SK-N-SH (cell line): ENCODE measurements at regions not wholly inside any gene's neighbourhood (a gene's known extent, or its start where the extent isn't known, plus 50 kb on each side); places are given as distances from the start of the nearest gene placed in this dataset.

Experiments used
- CTCF ChIA-PET: fragments of 300-600, 350-600 bp; formaldehyde crosslinking; extraction: SDS; loops from one replicate; lab custom pipeline; 2021; lab: Yijun Ruan, JAX
- POLR2A ChIA-PET: fragments of 350-600 bp; sonication (Branson Sonifier 250); formaldehyde crosslinking; extraction: SDS; loops from one replicate; lab custom pipeline; 2020; ENCODE audit warnings: antibody characterized with exemption, inconsistent platforms; lab: Yijun Ruan, JAX
- DNase-seq: peaks from one replicate; pipeline ENCODE4 v3.0.0; 2012
- H2AFZ ChIP-seq: fragments of 200-600 bp; sonication (generic); 2 replicates; pipeline ENCODE4 v1.8.1; 2016; ENCODE audit warnings: antibody characterized with exemption, mild to moderate bottlenecking, low read depth
- H3F3A ChIP-seq: fragments of 200-600 bp; sonication (generic); replicated peaks from 2 replicates; pipeline ENCODE3; 2016; ENCODE audit warnings: antibody characterized with exemption, mild to moderate bottlenecking; ENCODE audit not compliant: insufficient read depth
- H3K27ac ChIP-seq, 2 experiments: fragments of 200-500 bp in 1 of 2; fragments of 200-600 bp in 1 of 2; sonication (Bioruptor generic) in 1 of 2; sonication (generic), shearing (Covaris generic) in 1 of 2; 2 replicates each; pipeline versions ENCODE4 v1.5.1 to v1.6.1; 2014 to 2016; ENCODE audit warnings: low read depth in 2 of 2, inconsistent platforms in 1 of 2, low read length in 1 of 2, mild to moderate bottlenecking in 1 of 2, mixed read lengths in 1 of 2
- H3K27me3 ChIP-seq: fragments of 200-600 bp; sonication (generic), shearing (Covaris generic); 2 replicates; pipeline ENCODE4 v1.6.1; 2016; ENCODE audit warnings: mixed run types; ENCODE audit not compliant: insufficient read depth
- H3K36me3 ChIP-seq, 2 experiments: fragments of 200-500 bp in 1 of 2; fragments of 200-600 bp in 1 of 2; sonication (Bioruptor generic) in 1 of 2; sonication (generic) in 1 of 2; replicated peaks in 1 of 2; 2 replicates each; pipeline versions ENCODE3 to v1.5.1; 2014 to 2016; ENCODE audit warnings: low read length in 1 of 2, mild to moderate bottlenecking in 1 of 2; ENCODE audit not compliant: insufficient read depth in 2 of 2, control insufficient read depth in 1 of 2
- H3K4me1 ChIP-seq, 2 experiments: fragments of 200-500 bp in 1 of 2; fragments of 200-600 bp in 1 of 2; sonication (Bioruptor generic) in 1 of 2; sonication (generic), shearing (Covaris generic) in 1 of 2; 2 replicates each; pipeline versions ENCODE4 v1.5.1 to v1.6.1; 2014 to 2016; ENCODE audit warnings: low read depth in 1 of 2, low read length in 1 of 2, mixed run types in 1 of 2; ENCODE audit not compliant: insufficient read depth in 2 of 2, control insufficient read depth in 1 of 2
- H3K4me2 ChIP-seq: fragments of 200-600 bp; sonication (generic), shearing (Covaris generic); 2 replicates; pipeline ENCODE4 v1.6.1; 2017; ENCODE audit warnings: mixed run types
- H3K4me3 ChIP-seq, 2 experiments: fragments of 200-500 bp in 1 of 2; fragments of 200-600 bp in 1 of 2; sonication (Bioruptor generic) in 1 of 2; sonication (generic), shearing (Covaris generic) in 1 of 2; 2 replicates each; pipeline versions ENCODE4 v1.5.1 to v1.8.1; 2014 to 2016; ENCODE audit warnings: low read depth in 2 of 2, inconsistent platforms in 1 of 2, low read length in 1 of 2, mild to moderate bottlenecking in 1 of 2, mixed read lengths in 1 of 2, moderate library complexity in 1 of 2
- H3K79me2 ChIP-seq: fragments of 200-600 bp; sonication (generic); 2 replicates; pipeline ENCODE4 v1.8.1; 2017; ENCODE audit warnings: mild to moderate bottlenecking; ENCODE audit not compliant: insufficient read depth
- H3K9ac ChIP-seq: fragments of 200-600 bp; sonication (generic); 2 replicates; pipeline ENCODE4 v1.6.1; 2017; ENCODE audit warnings: mixed run types
- H3K9me2 ChIP-seq: fragments of 200-600 bp; sonication (generic); 2 replicates; pipeline ENCODE4 v1.6.1; 2017; ENCODE audit warnings: mixed run types
- H3K9me3 ChIP-seq: fragments of 200-600 bp; sonication (generic); 2 replicates; pipeline ENCODE4 v1.6.1; 2017; ENCODE audit warnings: mixed run types, mild to moderate bottlenecking, moderate library complexity
- H4K20me1 ChIP-seq: fragments of 200-600 bp; sonication (generic); 2 replicates; pipeline ENCODE4 v1.6.1; 2017; ENCODE audit warnings: mild to moderate bottlenecking, mixed run types; ENCODE audit not compliant: insufficient read depth
- CHD2 ChIP-seq: fragments of 150-350 bp; IDR thresholded peaks from 2 replicates; pipeline ENCODE4 v1.6.1; 2018; ENCODE audit warnings: low read length; ENCODE audit not compliant: partially characterized antibody
- EZH2phosphoT487 ChIP-seq: fragments of 200-600 bp; sonication (generic); IDR thresholded peaks from 2 replicates; pipeline ENCODE4 v1.6.1; 2017; ENCODE audit warnings: low read depth, mixed run types, mild to moderate bottlenecking, antibody characterized with exemption, moderate library complexity, borderline replicate concordance
- FOXJ3 ChIP-seq: sonication (generic); formaldehyde crosslinking; IDR thresholded peaks from 2 replicates; pipeline ENCODE4 v1.5.1; 2020; ENCODE audit warnings: mild to moderate bottlenecking, missing genetic modification reagents
- JUND ChIP-seq: IDR thresholded peaks from 2 replicates; pipeline ENCODE4 v1.4.0; 2012
- MEF2A ChIP-seq: IDR thresholded peaks from 2 replicates; pipeline ENCODE4 v1.4.0; 2012; ENCODE audit warnings: low read depth, borderline replicate concordance
- NFIC ChIP-seq: IDR thresholded peaks from 2 replicates; pipeline ENCODE4 v1.4.0; 2012; ENCODE audit warnings: borderline replicate concordance
- NRF1 ChIP-seq: IDR thresholded peaks from 2 replicates; pipeline ENCODE4 v1.6.1; 2012; ENCODE audit warnings: low read depth, mild to moderate bottlenecking, low read length
- PBX3 ChIP-seq: IDR thresholded peaks from 2 replicates; pipeline ENCODE4; 2012
- RCOR1 ChIP-seq: fragments of 150-350 bp; IDR thresholded peaks from 2 replicates; pipeline ENCODE4 v1.6.1; 2017; ENCODE audit warnings: antibody characterized with exemption, low read length
- REST ChIP-seq: IDR thresholded peaks from 2 replicates; pipeline ENCODE4 v1.6.1; 2012; ENCODE audit warnings: mild to moderate bottlenecking, low read depth, low read length, moderate library complexity
- RXRA ChIP-seq: IDR thresholded peaks from 2 replicates; pipeline ENCODE4 v1.4.0; 2012; ENCODE audit warnings: low read depth, mild to moderate bottlenecking, borderline replicate concordance
- SIN3A ChIP-seq: IDR thresholded peaks from 2 replicates; pipeline ENCODE4 v1.6.1; 2012; ENCODE audit warnings: low read depth, mild to moderate bottlenecking, low read length, moderate library complexity, borderline replicate concordance
- TAF1 ChIP-seq: IDR thresholded peaks from 2 replicates; pipeline ENCODE4 v1.6.1; 2012; ENCODE audit warnings: low read depth, mild to moderate bottlenecking, low read length, moderate library complexity, borderline replicate concordance
- TCF12 ChIP-seq: IDR thresholded peaks from 2 replicates; pipeline ENCODE4 v1.4.0; 2012
- YY1 ChIP-seq: IDR thresholded peaks from 2 replicates; pipeline ENCODE4 v1.4.0; 2012; ENCODE audit warnings: low read depth, mild to moderate bottlenecking
- WGBS: methylation state at CpG from one replicate; pipeline ENCODE4 v1.1.6; 2017; ENCODE audit warnings: low lambda C conversion rate; 5-methylcytosine and 5-hydroxymethylcytosine counted together
- TF ChIP-seq, protein P1 (sequence below): IDR thresholded peaks from 2 replicates; pipeline ENCODE4 v1.4.0; 2012; ENCODE audit warnings: low read depth, borderline replicate concordance
- TF ChIP-seq, protein P2 (sequence below): IDR thresholded peaks from 2 replicates; pipeline ENCODE4 v1.4.0; 2012; ENCODE audit warnings: low read depth
- TF ChIP-seq, protein P3 (sequence below): fragments of 150-350 bp; IDR thresholded peaks from 2 replicates; pipeline ENCODE4 v1.6.1; 2017; ENCODE audit warnings: antibody characterized with exemption, low read length, low read depth, borderline replicate concordance
- TF ChIP-seq, protein P4 (sequence below): fragments of 150-350 bp; IDR thresholded peaks from 2 replicates; pipeline ENCODE4 v1.6.1; 2016; ENCODE audit warnings: mild to moderate bottlenecking, low read depth, low read length

DNA sequence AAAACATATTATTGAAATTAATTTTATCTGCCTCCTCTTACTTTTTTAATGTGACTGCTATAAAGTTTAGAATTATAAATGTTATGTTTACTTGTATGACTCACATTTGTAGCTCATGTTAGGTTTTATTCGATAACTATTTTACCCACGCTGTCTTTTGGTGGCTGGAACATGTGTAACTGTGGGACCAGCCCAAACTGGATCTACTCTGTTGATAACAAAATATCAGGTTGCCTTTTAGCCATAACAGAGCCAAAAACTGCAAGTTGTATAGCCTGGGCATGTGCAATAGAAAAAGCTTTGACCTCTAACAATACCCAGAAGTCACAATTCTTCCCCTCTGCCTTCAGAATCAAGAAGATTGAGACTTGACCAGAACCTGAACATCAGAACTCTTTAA lies 356.5 kb downstream of the PRELID2 start:
- H3K9me2 ChIP-seq = no peaks in the 10 kb centered on the region
- H2AFZ ChIP-seq = no peak overlapping the region
- H3K9ac ChIP-seq = no peak overlapping the region
- no peak overlapping the region for H3K4me3 ChIP-seq
- H3K27me3 ChIP-seq = no peaks in the 10 kb centered on the region
- TF ChIP-seq NFIC (no peak), RCOR1 (no peak), TAF1 (no peak), MEF2A (no peak), CHD2 (no peak), PBX3 (no peak), TCF12 (no peak), EZH2phosphoT487 (no peak), YY1 (no peak)
- TF ChIP-seq, protein P1, sequence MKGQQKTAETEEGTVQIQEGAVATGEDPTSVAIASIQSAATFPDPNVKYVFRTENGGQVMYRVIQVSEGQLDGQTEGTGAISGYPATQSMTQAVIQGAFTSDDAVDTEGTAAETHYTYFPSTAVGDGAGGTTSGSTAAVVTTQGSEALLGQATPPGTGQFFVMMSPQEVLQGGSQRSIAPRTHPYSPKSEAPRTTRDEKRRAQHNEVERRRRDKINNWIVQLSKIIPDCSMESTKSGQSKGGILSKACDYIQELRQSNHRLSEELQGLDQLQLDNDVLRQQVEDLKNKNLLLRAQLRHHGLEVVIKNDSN = no peak
- TF ChIP-seq, protein P2, sequence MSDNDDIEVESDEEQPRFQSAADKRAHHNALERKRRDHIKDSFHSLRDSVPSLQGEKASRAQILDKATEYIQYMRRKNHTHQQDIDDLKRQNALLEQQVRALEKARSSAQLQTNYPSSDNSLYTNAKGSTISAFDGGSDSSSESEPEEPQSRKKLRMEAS = no peak
- TF ChIP-seq, protein P3, sequence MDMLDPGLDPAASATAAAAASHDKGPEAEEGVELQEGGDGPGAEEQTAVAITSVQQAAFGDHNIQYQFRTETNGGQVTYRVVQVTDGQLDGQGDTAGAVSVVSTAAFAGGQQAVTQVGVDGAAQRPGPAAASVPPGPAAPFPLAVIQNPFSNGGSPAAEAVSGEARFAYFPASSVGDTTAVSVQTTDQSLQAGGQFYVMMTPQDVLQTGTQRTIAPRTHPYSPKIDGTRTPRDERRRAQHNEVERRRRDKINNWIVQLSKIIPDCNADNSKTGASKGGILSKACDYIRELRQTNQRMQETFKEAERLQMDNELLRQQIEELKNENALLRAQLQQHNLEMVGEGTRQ = no peak
- H3K79me2 ChIP-seq = no peaks in the 10 kb centered on the region
- H3F3A ChIP-seq = peaks cover 11% of the 10 kb centered on the region
- DNase-seq = no peak
- CTCF ChIA-PET = interaction anchor here (1.0 kb wide), 1 partner anchor 23 kb away, joined by 3 read pairs; no protein-coding TSS in a partner anchor
- H3K36me3 ChIP-seq = no peaks in the 10 kb centered on the region
- POLR2A ChIA-PET = no interaction called here
- 77% methylated on average over 2 of the region's 2 CpGs for WGBS
- H3K4me2 ChIP-seq = no peak overlapping the region
- no peak overlapping the region; a peak in 1 of 4 replicates for H3K27ac ChIP-seq
- no peaks in the 10 kb centered on the region for H3K9me3 ChIP-seq
- H4K20me1 ChIP-seq = no peaks in the 10 kb centered on the region
- H3K4me1 ChIP-seq = peaks cover 0 to 16% of the 10 kb centered on the region in 2 experiments; a peak in 1 of 4 replicates

GRCh38 chr5:145473042-145473642 lies 362.0 kb downstream of the PRELID2 start:
- ChIA-PET POLR2A (no interaction called here), CTCF (no interaction called here)
- Histone ChIP-seq H3F3A (no peaks in the 10 kb centered on the region), H3K27ac (no peak overlapping the region), H4K20me1 (no peaks in the 10 kb centered on the region), H3K9me3 (no peaks in the 10 kb centered on the region), H3K4me3 (no peak overlapping the region), H3K79me2 (no peaks in the 10 kb centered on the region), H3K4me2 (no peak overlapping the region), H3K36me3 (no peaks in the 10 kb centered on the region), H2AFZ (no peak overlapping the region), H3K4me1 (peaks cover 0 to 8% of the 10 kb centered on the region in 2 experiments; a peak in 1 of 4 replicates), H3K27me3 (no peaks in the 10 kb centered on the region), H3K9ac (no peak overlapping the region), H3K9me2 (no peaks in the 10 kb centered on the region)
- 86% methylated on average over 3 of the region's 3 CpGs for WGBS
- DNase-seq = no peak
- TF ChIP-seq, protein P4, sequence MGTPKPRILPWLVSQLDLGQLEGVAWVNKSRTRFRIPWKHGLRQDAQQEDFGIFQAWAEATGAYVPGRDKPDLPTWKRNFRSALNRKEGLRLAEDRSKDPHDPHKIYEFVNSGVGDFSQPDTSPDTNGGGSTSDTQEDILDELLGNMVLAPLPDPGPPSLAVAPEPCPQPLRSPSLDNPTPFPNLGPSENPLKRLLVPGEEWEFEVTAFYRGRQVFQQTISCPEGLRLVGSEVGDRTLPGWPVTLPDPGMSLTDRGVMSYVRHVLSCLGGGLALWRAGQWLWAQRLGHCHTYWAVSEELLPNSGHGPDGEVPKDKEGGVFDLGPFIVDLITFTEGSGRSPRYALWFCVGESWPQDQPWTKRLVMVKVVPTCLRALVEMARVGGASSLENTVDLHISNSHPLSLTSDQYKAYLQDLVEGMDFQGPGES = no peak
- TF ChIP-seq JUND (no peak), REST (no peak), EZH2phosphoT487 (no peak), FOXJ3 (CRISPR knock-in tag) (no peak), NRF1 (no peak), RXRA (no peak), SIN3A (no peak), TAF1 (no peak)
